GM18505 (cell line): ENCODE measurements at regions not wholly inside any gene's neighbourhood (a gene's known extent, or its start where the extent isn't known, plus 50 kb on each side); places are given as distances from the start of the nearest gene placed in this dataset.

ENCODE experiments used
- ATAC-seq: cut with Tn5 transposase; IDR thresholded peaks from one replicate; pipeline ENCODE4 v1.9.1; 2021; ENCODE audit not compliant: unreplicated experiment
- POLR2A ChIP-seq: IDR thresholded peaks from 4 replicates; pipeline ENCODE4 v1.6.1; 2011; ENCODE audit warnings: borderline replicate concordance; ENCODE audit not compliant: insufficient read depth, insufficient read length; ENCODE audit errors: extremely low read depth

DNA sequence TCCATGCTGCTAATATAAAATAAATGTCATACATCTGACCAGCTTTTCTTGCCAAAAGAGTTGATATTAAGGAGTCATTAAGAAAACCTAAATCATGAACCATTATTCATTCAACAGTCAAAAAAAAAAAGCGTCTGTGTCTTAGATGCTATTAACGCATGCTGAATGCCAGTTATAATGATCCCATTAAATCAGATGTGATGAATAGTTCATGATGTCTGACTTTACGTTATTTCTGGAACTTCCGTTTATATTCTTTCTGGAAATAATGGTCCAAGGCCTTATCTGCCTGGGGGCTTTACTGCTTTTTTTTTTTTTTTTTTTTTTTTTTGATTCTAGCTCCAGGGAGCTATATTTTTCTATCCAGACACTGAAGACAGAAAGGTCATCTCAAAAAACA lies 877.1 kb downstream of the HACE1 start:
- TF ChIP-seq POLR2A, result no peak
- ATAC-seq, result no peak

DNA sequence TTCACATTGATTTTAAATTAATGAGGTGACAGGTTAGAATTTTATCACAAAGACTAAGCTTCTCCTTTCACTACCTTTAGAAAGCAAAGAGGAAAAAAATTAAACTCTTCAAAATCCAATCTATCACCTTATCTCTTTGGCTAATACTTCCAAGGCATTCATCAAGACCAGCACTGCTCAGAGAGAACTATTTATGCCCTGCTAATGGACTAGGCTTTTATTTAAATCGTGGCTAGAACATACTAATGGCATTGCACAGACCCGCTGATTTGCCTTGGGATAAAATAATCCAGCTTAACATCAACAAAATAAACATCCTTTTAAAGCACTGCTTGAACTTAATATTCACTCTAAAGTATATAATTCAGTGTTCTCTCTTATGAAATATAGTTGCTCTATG lies 880.4 kb downstream of the HACE1 start:
- TF ChIP-seq POLR2A, result no peak
- no peak for ATAC-seq

DNA sequence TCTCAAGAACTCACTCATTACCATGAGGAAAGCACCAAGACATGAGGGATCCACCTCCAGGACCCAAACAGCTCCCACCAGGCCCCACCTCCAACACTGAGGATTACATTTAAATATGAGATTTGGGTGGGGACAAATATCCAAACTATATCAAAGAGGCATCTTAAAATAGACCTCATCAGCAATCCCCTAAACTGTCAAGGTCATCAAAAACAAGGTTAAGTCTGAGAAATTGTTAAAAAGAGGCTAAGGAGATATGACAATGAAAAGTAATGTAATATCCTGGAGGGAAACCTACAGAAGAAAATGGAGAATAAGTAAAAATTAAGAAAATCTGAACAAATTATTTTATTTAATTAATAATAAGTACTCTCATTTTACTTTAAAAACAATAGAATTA lies 922.3 kb downstream of the HACE1 start:
- no peak for TF ChIP-seq POLR2A
- ATAC-seq, result no peak

DNA sequence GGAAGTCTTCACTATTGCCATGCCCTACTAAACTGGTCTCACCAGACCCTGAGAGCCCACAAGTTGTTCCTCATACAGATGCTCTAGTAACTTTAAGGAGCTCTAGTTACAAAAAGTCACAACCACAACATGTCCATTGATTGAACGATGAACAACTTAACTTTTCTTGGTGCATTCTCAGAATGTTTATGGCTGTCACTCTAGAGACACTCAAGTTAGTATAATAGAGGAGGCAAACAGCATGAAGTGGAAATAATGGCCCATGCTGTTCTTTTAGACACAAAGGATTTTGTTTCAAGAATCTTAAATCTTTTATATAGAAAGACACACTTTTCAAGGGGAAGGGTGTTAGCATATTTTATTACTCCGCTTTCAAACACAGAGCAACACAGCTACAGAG lies 934.4 kb downstream of the HACE1 start:
- ATAC-seq, result no peak
- TF ChIP-seq POLR2A, result no peak

DNA sequence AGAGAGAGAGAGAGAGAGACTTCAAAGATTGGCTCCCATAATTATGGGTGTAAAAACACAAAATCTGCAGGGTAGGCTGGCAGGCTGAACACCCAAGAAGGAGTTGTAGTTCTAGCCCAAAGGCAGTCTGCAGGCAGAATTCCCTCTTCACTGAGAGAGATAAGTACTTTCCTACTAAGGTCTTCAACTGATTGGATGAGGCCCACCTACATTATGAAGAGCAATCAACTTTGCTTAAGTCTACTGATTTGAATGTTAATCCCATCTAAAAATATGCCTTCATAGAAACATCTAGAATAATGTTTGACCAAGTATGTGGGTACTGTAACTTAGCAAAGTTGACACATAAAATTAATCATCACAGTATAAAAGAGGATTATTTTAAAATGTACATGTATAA lies 949.7 kb downstream of the HACE1 start:
- TF ChIP-seq POLR2A, result no peak
- ATAC-seq, result no peak

DNA sequence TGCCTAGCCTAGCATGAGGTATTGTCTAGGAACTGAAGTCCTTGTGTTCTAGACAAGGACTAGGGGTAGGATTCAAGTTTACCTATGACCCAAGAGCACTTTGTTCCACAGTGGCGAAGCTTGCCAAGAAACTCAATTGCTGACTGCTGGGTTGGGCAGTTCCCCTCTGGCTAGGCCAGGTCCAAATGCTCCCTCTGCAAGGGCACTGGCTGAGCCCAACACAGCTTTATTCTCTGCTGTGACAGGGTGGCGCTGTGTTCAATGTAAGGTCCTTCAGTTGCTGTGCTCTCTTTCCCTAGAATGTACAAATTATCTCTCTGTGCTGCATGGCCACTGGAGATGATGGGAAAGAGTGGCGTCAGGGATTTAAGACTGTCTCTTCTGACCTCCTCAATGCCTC lies 950.8 kb downstream of the HACE1 start:
- no peak for ATAC-seq
- no peak for TF ChIP-seq POLR2A

DNA sequence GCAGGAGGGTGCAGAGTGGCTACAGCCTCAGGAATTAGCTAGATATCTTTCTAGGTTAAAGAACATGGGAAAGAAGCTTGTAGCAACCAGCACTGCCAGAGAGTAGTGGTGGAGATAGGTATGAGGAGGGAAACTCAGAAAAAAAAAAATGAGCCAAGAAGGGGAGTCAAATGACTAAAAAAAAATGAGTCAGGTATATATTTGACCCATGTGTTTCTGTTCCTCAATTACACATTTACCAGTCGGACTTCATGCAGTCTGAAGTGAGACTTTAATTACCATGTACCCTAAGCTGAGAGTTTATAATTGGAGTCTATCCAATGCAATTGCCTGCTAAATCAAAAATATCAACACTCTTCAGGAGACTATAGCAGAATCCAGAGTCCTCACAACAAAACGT lies 964.6 kb downstream of the HACE1 start:
- TF ChIP-seq POLR2A, result no peak
- no peak for ATAC-seq

DNA sequence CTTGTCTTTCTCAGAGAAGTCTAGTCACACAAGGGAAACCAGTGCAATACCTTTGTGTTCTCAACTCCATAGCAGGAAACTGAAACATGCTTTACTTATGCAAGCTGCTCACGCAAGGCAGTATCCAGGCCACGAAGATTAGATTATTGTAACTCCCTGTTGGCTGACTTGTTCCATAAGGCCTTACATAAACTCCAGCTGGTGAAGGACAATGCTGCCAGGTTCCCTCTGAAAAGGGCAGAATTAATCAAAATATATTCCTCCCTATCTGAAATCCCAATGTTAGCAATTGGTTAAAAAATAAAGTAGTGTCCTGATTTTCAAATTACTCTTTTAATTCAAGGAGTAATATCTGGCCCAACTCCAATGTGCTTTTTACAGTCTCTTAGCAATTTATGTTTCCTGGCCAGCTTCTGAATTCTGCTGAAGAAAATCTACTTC lies 966.6 kb downstream of the HACE1 start:
- no peak for TF ChIP-seq POLR2A
- ATAC-seq, result no peak

DNA sequence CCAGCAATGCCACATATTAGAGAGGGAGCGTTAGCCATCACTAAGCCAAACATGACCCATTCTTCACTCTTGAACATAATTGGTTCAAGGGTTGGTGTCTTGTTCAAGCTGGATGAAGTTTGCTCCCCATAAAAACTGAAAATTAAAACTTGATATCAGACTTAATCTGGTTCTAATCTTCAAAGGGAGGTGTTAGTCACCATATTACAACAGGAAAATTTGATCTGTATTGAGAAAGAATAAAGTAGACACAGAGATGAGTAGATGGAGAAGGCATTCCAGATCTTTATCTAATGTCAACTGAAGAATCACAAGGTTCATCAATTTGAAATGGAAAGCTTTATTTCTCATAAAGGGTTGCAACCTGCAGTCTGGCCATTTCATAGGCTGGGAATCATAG lies 972.8 kb downstream of the HACE1 start:
- no peak for TF ChIP-seq POLR2A

DNA sequence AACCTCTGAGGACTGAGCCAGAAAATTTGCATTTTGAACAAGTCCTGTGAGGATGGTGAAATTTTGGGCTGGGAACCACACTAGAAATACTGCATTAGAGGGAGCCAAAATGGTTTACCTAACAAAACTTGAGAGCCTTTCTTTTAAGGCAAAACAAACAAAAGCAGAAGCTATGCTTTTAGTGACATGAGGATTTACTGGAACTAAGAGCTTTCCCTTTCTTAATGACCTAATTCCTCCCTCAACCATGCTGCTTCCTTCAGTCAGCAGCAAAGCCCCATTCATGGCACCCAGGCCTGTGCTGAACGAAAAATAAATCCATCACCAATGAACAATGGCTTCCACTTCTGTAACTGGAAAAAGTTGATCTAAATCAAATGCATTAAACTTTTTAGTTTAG lies 974.3 kb downstream of the HACE1 start:
- ATAC-seq, result no peak
- no peak for TF ChIP-seq POLR2A

More for the DNA sequence above, 972.8 kb downstream of the HACE1 start:
- no peak for ATAC-seq

DNA sequence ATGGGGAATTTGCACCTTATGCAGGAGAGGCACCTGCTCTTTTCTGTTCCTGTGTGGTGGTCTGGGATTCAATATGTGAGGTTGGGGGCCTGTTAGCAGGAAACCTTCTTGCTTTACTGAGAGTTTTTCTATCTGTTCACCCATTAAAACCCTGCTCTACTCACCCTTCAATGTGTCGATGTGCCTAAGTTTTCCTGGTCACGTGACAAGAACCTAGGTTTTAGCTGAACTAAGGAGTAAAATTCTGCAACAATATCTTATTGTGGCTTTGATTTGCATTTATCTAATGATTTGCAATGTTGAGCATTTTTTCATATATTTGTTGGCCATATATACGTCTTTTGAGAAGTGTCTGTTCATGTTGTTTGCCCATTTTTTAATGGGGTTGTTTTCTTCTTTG lies 979.9 kb downstream of the HACE1 start:
- TF ChIP-seq POLR2A, result no peak
- ATAC-seq, result no peak

DNA sequence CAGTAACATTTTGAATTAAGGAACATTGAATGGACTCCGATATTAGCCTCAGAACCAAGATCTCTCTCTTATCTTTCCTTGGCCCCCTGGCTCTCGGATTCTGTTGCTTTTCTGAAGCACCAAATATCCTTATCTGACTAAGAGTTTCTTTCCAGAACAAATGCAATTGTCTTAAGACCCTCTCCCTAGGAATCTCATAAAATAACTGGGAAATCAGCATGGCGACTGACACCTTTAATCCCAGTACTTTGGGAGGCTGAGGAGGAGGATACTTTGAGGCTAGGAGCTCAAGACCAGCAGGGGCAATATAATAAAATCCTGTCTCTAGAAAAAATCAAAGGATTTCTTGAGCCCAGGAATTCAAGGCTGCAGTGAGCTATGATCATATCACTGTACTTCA lies 984.5 kb downstream of the HACE1 start:
- ATAC-seq, result no peak
- no peak for TF ChIP-seq POLR2A

DNA sequence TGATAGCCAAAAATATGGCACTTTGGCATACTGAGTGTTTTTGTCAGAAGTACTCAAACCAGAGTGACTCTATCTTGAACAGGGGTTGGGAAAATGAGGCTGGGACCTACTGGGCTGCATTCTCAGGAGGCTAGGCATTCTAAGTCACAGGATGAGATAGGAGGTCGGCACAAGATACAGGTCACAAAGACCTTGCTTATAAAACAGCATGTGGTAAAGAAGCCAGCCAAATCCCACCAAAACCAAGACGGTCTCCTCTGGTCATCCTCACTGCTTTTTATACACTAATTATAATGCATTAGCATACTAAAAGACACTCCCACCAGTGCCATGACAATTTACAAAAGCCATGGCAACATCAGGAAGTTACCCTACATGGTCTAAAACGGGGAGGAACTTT lies 985.1 kb downstream of the HACE1 start:
- no peak for ATAC-seq
- TF ChIP-seq POLR2A, result no peak

DNA sequence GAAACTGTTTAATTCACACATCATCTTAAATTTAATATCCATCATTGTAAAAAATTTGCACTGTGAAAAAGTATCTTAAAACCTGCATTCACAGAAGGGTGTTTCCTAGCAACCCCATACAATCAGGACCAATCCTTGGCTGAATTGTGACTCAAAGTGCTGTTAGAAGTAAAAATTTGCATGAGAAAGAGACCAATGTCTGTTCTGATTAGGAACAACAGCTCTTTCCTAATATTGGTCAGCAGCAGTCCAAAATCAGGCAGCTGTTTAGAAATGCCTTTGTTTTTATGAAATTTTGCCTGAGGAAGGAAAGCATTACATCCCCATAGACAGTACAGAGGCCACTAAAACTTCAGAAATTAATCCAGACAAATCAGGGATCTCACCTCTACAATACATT lies 987.0 kb downstream of the HACE1 start:
- no peak for ATAC-seq
- TF ChIP-seq POLR2A, result no peak

DNA sequence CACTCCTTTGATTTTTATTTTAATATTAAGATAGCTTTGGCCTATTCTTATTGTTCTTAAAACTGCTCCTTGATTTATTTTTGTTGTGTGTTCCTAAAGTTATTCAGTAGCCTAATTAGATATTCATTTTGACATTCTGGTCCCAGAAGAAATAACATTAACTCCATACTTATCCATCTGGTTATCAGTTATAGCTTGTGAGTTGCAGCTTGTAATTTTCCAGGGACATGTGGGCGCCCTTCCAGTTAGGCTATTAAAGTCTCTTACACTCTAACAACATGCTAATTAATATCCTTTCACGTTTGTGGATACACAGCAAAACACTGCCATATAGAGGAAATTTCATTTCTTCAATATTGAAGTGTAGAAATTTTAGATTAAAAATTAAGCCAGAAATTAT lies 987.5 kb downstream of the HACE1 start:
- TF ChIP-seq POLR2A, result no peak

More for the DNA sequence above, 987.5 kb downstream of the HACE1 start:
- ATAC-seq, result no peak
